Epithelial cell of proximal tubule (primary cell): ENCODE measurements at regions not wholly inside any gene's neighbourhood (a gene's known extent, or its start where the extent isn't known, plus 50 kb on each side); places are given as distances from the start of the nearest gene placed in this dataset.

ENCODE experiments used
- DNase-seq: peaks from one replicate; pipeline ENCODE4 v3.0.0-alpha.2; 2011; ENCODE audit warnings: low read depth
- H3K4me3 ChIP-seq: 2 replicates; pipeline ENCODE4 v1.5.1; 2011; ENCODE audit warnings: low read depth, mild to moderate bottlenecking, low read length
- CTCF ChIP-seq: conservative IDR thresholded peaks from 2 replicates; pipeline ENCODE4 v1.5.1; 2012; ENCODE audit warnings: low read depth, mild to moderate bottlenecking, low read length

GRCh38 chr2:79428745-79429144 lies 84.1 kb upstream of the CTNNA2 start:
- no peak for DNase-seq
- H3K4me3 ChIP-seq = no peak overlapping the region
- no peak for TF ChIP-seq CTCF

- no peak for TF ChIP-seq CTCF
- no peak for DNase-seq
Measured at GRCh38 chr2:79414690-79415089, 98.2 kb upstream of the CTNNA2 start.

GRCh38 chr2:79394485-79394859 lies 118.4 kb upstream of the CTNNA2 start:
- no peak for DNase-seq
- no peak for TF ChIP-seq CTCF
- H3K4me3 ChIP-seq = no peak overlapping the region

More at GRCh38 chr2:79414690-79415089, 98.2 kb upstream of the CTNNA2 start:
- H3K4me3 ChIP-seq = no peak overlapping the region

GRCh38 chr2:79393806-79394484 lies 118.9 kb upstream of the CTNNA2 start:
- DNase-seq = no peak
- TF ChIP-seq CTCF = no peak

GRCh38 chr2:79393107-79393685 lies 119.7 kb upstream of the CTNNA2 start:
- no peak for DNase-seq
- no peak overlapping the region for H3K4me3 ChIP-seq
- no peak for TF ChIP-seq CTCF

More at GRCh38 chr2:79393806-79394484, 118.9 kb upstream of the CTNNA2 start:
- H3K4me3 ChIP-seq = no peak overlapping the region

GRCh38 chr2:79389481-79389880 lies 123.4 kb upstream of the CTNNA2 start:
- TF ChIP-seq CTCF = no peak
- no peak for DNase-seq

GRCh38 chr2:79388024-79388423 lies 124.8 kb upstream of the CTNNA2 start:
- DNase-seq = no peak
- TF ChIP-seq CTCF = no peak
- H3K4me3 ChIP-seq = no peak overlapping the region

More at GRCh38 chr2:79389481-79389880, 123.4 kb upstream of the CTNNA2 start:
- H3K4me3 ChIP-seq = no peak overlapping the region
